ENCODE measurements at regions not wholly inside any gene's neighbourhood (a gene's known extent, or its start where the extent isn't known, plus 50 kb on each side); places are given as distances from the start of the nearest gene placed in this dataset.

GRCh38 chr16:85505794-85506634 lies 107.1 kb upstream of the GSE1 start:
- DNase-seq, result no peak

GRCh38 chr16:85506635-85506911 lies 106.5 kb upstream of the GSE1 start:
- DNase-seq, result no peak

DNA sequence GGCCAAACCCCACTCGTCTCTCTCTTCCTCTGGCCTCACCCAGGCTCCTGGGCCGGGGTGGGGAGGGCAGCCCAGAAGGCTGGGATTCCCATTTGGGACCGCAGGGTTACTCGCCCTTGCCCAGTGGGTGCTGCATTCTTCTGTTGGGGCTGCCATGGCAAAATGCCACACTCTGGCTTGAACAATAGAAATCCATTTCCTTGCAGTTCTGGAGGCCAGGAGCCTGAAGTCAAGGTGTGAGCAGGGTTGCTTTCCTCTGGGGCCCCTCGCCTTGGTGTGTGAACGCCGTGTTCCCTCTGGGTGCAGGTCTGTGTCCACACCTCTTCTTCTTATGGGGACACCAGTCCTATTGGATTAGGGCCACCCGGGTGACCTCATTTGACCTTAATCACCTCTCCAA lies 105.8 kb upstream of the GSE1 start:
- no peak for DNase-seq

DNA sequence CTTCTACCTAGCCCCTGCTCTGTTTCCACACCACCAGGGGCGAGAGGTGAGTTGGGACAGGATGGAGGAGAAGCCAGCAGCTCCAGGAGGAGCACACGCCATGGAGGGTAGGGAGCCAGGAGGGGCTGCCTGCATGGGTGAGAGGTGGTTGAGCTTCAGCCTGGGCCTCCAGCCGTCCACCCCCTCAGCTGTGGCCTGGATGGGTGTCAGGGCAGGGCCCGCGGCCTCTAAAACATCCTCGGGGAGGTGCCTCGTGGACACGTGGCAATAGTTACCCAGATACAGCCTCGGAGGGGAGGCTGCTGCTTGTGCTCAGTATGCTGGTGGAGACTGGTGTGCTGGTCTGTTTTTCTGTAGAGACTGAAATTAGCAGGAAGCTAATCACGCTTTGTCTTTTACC lies 104.7 kb upstream of the GSE1 start:
- no peak for DNase-seq

DNA sequence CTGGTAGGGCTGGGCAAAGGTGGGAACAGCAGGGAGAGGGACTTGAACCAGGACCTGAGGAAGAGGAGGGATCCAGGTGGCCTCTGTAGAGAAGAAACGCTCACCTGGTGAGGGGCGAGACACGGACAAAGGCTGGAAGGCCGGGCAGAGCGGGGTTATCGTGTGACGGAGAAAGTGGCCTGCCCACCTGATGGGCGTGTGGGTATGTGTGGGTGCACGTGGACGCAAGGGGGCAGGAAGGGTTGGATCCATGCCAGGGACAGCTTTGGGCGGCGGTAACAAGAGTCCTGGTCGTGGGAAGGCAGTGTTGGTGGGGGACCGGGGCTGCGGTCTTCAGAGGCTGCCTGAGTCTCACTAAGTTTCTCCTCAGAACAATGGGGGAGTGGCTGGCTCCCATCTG lies 104.1 kb upstream of the GSE1 start:
- DNase-seq, result no peak

DNA sequence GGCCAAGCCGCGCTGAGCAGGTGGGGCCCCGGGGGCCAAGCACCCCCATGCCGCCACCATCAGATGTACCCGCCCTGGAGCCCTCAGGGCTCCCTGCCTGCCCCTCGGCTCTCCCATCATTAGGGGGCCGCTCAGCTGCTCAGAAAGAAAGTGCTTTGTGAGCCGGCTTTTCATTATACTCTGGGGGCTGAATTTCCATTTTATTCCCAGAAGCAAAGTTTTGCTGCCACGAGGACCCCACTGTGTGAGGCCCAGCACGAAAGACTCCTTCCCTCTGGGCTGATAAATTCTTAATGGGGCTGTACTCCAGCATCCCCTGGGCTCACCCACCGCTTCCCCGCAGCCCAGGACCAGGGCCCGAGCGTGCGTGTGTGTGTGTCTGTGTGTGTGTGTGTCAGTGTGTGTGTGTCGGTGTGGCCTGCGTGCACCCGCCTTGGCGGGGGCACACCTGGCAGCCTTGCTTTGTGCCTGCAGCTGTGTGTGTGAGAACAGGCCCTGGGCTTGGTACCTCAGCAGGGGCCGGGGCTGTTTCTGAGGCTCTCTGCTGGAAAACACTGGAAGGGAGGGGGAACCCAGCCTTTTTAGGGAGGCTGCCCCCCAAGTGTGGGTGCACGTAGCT lies 103.0 kb upstream of the GSE1 start:
- no peak for DNase-seq

GRCh38 chr16:85511938-85512807 lies 100.9 kb upstream of the GSE1 start:
- DNase-seq, result no peak

DNA sequence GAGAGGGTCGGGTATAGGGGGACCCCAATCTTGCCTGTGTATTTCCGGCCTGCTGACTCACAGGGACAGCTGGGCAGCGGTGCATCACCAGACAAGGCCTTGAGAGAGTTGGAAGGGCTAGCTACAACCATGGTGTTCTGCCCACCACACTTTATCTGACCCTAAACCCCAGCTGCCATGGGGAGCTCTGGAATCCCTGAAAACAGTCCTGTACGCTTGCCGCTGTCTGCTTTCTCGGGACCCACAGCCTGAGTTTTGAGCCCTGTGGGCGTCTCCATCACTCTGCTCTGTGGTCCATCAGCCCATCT lies 100.4 kb upstream of the GSE1 start:
- no peak for DNase-seq

- DNase-seq, result no peak
Observed at GRCh38 chr16:85513180-85513579, 99.9 kb upstream of the GSE1 start.

GRCh38 chr16:85513649-85514048 lies 99.5 kb upstream of the GSE1 start:
- DNase-seq, result no peak

DNA sequence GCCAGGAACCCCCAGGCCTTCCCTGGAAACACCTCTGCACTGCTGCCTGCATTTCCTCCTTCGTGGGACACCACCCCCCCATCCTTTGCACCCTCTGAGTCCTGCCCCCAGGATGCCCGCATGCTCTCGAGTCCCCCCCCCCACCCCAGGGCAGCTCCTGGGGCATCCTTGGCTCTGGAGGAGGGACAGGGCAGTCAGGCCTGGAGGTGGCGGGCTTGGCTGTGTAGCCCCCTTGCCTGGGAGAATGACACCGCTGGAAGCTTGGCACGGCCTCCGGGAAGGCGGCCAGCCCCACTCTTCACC lies 98.9 kb upstream of the GSE1 start:
- no peak for DNase-seq

DNA sequence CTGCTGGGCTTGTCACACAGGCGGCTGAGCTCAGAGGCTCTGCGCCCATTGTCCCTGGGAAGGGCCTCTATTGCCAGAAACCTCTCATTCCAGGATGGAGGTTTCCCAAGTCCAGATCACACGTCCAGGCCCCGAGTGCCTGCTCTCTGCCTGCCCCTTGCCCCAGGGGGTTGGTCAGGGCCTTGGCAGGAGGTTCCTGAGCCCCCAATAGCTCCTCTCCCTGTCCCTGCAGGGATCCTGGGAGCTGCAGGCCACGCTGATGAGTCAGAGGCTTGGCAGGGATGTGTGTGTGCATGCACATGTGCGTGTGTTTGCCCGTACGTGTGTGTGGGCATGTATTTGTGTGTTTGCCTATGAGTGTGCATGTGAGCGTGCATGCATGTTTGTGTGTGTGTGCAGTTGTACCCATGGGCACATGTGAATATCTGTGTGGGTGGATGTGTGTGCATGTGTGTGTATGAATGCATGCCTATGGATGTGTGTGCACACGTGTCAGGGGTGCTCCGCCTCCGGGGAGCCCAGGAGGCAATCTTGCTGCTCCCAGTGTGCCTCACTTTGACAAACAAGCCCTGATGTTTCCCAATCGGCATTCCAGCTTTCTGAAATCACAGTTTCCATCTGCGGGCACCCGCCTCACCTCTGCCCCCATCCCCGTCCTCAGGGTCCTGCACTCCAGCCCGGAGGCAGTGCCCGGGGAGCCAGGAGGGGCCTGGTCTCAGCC lies 98.4 kb upstream of the GSE1 start:
- DNase-seq, result no peak

DNA sequence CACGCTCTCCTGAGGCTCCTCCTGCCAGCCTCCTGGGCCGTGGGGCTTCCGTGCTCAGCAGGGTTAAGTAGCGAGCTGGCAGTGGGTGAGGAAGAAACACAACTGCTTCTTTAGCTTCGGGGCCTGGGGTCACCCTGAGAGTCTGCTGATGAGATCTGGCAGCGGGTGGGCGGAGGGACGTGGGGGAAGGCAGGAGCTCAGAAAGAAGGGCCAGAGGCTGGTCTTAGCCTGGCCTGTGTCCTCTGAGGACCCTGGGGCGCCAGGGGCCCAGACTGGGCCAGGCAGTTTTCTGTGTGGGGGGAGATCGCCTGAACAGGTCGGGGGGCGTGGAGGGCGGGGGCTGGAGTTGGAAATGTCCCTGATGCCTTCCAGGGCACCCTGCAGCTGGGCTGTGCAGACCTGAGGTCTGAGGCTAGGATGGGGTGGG lies 97.8 kb upstream of the GSE1 start:
- DNase-seq, result no peak

DNA sequence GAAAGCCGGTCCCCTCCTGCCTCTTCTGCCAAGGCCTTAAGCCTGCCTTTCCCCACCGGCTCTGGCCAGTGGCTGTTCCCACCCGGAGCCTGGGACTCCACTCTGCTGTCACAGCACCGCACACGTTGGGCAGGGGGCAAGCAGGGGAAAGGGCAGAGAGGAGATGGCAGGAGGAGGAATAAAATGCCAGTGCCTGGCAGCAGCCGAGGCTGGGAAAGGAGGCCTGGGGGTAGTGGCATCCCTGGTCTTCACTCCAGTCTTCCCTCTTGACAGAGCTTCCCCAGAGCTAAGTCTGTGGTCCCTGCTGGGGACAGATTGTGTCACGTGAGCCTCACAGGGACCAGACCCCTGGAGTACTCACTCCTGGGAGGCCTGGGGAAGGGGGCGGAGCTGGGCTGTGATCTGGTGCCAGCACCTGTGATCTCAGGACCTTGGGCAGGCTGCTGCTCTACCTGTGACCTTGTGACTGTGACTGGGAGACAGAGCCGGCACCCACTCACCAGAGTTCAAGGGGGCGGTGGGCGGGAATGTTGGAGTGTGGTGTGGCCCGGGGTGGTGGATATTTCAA lies 97.2 kb upstream of the GSE1 start:
- no peak for DNase-seq

DNA sequence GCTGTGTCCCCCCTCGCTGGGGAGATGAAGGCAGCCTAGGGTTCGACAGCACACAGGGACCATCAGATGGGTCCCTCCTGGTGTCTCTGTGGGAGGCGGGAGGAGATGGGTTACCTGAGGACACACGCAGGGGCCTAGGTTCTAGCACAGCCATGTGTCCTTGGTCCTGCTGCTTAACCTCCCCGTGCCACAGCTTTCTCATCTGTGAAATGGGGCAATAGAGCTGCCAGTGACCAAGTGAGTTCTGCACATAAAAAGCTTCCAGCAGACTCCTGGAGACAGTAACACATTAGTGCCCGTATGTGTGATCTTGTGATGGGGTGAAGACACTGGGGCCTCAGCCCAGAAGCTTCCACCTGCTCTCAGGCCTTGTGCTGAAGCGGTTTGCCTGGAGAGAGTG lies 96.0 kb upstream of the GSE1 start:
- DNase-seq, result no peak

- DNase-seq, result no peak
Observed at GRCh38 chr16:85517563-85518179, 95.5 kb upstream of the GSE1 start.

DNA sequence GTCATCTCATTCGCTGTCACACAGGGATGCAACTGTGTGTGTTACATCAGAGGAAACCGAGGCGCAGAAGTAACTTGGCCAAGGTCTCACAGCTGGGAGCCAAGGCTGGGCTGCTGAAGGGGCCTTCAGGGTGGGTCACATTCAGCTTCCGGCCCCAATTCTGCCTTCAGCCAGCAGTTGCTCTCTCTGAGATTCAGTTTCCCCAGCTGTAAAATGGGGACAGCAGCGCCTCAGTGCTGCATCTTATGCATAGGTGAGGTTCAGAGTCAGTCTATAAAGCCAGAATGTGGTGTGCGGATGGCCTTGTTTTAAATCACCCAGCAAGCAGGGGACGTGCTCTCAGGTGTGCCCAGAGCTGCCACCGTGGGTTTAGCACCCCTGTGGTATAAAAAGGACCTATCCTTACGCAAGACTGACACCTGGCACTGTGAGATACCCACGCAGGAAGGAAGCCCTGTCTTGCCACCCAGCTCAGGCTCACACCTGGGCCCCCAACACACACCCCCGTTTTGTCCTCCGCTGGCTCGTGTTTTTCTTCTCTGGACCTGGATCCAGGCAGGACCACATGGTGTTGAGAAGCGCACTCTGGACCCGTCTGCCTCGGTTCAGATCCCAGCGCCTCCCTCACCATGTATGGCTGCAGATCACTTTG lies 94.6 kb upstream of the GSE1 start:
- peak; percentile 6 for DNase-seq

DNA sequence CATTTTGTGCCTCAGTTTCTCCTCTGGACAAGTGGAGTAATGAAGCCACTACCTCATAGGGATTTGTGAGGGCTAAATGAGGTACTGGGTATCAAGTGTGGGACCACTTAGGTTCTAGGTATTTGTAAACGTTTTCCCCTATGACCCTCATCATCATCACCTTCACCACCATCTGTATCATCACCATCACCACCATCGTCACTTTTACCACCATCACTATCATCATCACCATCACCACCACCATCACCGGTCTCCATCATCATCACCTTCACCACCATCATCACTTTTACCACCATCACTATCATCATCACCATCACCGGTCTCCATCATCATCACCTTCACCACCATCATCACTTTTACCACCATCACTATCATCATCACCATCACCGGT lies 94.1 kb upstream of the GSE1 start:
- DNase-seq, result peak; percentile 31

DNA sequence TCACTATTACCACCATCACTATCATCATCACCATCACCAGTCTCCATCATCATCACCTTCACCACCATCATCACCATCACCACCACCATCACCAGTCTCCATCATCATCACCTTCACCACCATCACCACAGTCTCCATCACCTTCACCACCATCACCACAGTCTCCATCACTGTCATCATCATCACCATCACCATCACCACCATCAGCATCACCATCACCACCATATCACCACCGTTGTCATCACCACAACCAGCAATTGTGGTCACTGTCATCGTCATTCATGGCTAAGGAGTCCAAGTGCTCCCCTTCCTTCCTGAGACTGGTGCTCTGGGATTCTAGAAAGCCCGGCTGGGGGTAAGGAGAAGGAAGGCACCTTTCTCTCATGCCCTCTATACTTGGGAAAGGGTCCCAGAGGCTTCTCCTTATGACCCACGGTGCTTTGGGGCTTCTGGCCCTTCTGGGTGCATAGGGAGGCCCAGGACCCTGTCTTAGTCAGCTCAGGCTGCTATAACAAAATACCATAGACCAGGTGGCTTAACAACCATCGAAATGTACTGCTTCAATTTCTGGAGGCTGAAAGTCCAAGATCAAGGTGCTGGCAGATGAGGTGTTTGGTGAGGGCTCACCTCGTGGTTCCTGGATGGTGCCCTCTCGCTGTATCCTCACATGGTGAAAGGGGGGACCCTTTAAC lies 93.4 kb upstream of the GSE1 start:
- DNase-seq, result peak; percentile 45

DNA sequence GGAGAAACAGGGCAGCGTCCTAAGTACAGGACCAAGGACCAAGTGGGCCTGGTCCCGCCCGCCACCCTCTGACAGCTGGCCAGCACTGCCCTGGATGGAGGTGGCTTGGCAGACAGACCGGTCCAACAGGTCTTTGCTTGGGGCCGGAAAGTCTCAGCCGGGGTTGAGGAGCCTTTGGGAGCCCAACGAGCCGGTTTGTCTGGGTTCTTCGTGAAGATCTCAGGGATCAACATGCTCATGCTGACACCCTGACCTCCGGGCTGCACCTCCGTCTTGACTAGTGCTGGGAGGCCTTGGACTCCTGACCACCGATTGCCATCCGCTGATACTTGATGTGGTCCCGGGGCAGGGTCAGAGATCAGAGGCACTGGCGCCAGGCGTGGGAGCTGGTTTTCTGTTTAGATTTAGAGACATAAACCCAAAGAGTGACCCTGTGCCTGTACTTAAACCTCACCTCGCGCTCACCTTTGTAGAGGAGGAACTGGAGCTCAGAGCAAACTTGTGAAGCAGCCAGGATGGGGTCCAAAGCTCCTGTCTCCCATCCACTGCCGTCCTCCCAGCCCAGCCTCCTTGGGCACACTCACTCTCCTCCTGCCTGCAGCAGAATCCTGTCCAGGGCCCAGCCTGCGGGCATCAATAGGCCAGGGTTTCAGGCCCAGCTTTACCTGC lies 92.1 kb upstream of the GSE1 start:
- DNase-seq, result no peak

All from CD4-positive, alpha-beta T cell treated with Interleukin-10 for 1 hour (primary cell).